ENCODE measurements at regions not wholly inside any gene's neighbourhood (a gene's known extent, or its start where the extent isn't known, plus 50 kb on each side); places are given as distances from the start of the nearest gene placed in this dataset.

- DNase-seq (ENCODE audit: low read depth), result no peak
- H3K4me3 ChIP-seq (replicated peaks; ENCODE audit: low read depth, low read length), result no peak overlapping the region
- TF ChIP-seq CTCF (IDR thresholded peaks at IDR 0.05; ENCODE audit: low read length, missing control alignments), result no peak
Measured at GRCh38 chr10:105706281-105707026, 1065.4 kb downstream of the SORCS3 start.

- no peak overlapping the region for H3K4me3 ChIP-seq (replicated peaks; ENCODE audit: low read depth, low read length)
- no peak for DNase-seq (ENCODE audit: low read depth)
- no peak for TF ChIP-seq CTCF (IDR thresholded peaks at IDR 0.05; ENCODE audit: low read length, missing control alignments)
Measured at GRCh38 chr10:105702211-105702610, 1061.1 kb downstream of the SORCS3 start.

- no peak overlapping the region for H3K4me3 ChIP-seq (replicated peaks; ENCODE audit: low read depth, low read length)
- no peak for TF ChIP-seq CTCF (IDR thresholded peaks at IDR 0.05; ENCODE audit: low read length, missing control alignments)
- no peak for DNase-seq (ENCODE audit: low read depth)
Measured at GRCh38 chr10:105700218-105700617, 1059.1 kb downstream of the SORCS3 start.

GRCh38 chr10:105699504-105699903, 1058.4 kb downstream of the SORCS3 start:
- no peak for DNase-seq (ENCODE audit: low read depth)
- H3K4me3 ChIP-seq (replicated peaks; ENCODE audit: low read depth, low read length), result no peak overlapping the region

GRCh38 chr10:105698592-105698991, 1057.5 kb downstream of the SORCS3 start:
- H3K4me3 ChIP-seq (replicated peaks; ENCODE audit: low read depth, low read length), result no peak overlapping the region
- TF ChIP-seq CTCF (IDR thresholded peaks at IDR 0.05; ENCODE audit: low read length, missing control alignments), result no peak
- DNase-seq (ENCODE audit: low read depth), result no peak

More at GRCh38 chr10:105699504-105699903, 1058.4 kb downstream of the SORCS3 start:
- no peak for TF ChIP-seq CTCF (IDR thresholded peaks at IDR 0.05; ENCODE audit: low read length, missing control alignments)

GRCh38 chr10:105697290-105697780, 1056.2 kb downstream of the SORCS3 start:
- no peak overlapping the region for H3K4me3 ChIP-seq (replicated peaks; ENCODE audit: low read depth, low read length)
- DNase-seq (ENCODE audit: low read depth), result no peak
- no peak for TF ChIP-seq CTCF (IDR thresholded peaks at IDR 0.05; ENCODE audit: low read length, missing control alignments)

GRCh38 chr10:105691811-105692210, 1050.7 kb downstream of the SORCS3 start:
- DNase-seq (ENCODE audit: low read depth), result no peak
- no peak for TF ChIP-seq CTCF (IDR thresholded peaks at IDR 0.05; ENCODE audit: low read length, missing control alignments)
- no peak overlapping the region for H3K4me3 ChIP-seq (replicated peaks; ENCODE audit: low read depth, low read length)
